ENCODE measurements at regions not wholly inside any gene's neighbourhood (a gene's known extent, or its start where the extent isn't known, plus 50 kb on each side); places are given as distances from the start of the nearest gene placed in this dataset.

- TF ChIP-seq, protein P1, sequence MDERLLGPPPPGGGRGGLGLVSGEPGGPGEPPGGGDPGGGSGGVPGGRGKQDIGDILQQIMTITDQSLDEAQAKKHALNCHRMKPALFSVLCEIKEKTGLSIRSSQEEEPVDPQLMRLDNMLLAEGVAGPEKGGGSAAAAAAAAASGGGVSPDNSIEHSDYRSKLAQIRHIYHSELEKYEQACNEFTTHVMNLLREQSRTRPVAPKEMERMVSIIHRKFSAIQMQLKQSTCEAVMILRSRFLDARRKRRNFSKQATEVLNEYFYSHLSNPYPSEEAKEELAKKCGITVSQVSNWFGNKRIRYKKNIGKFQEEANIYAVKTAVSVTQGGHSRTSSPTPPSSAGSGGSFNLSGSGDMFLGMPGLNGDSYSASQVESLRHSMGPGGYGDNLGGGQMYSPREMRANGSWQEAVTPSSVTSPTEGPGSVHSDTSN (CRISPR knock-in tag; IDR thresholded peaks at IDR 0.05), result no peak
- TF ChIP-seq YY1 (IDR thresholded peaks at IDR 0.05; ENCODE audit: insufficient read depth, insufficient replicate concordance, low read depth, low read length), result no peak
- TF ChIP-seq ZNF83 (CRISPR knock-in tag; IDR thresholded peaks at IDR 0.05; ENCODE audit: borderline replicate concordance), result no peak
- TF ChIP-seq TCF7L2 (IDR thresholded peaks at IDR 0.05; ENCODE audit: low read depth, low read length), result no peak
- no peak for TF ChIP-seq ZFX (CRISPR knock-in tag; IDR thresholded peaks at IDR 0.05; ENCODE audit: low read depth)
- no peak for TF ChIP-seq CREM (IDR thresholded peaks at IDR 0.05)
- TF ChIP-seq CREM (CRISPR knock-in tag; IDR thresholded peaks at IDR 0.05), result no peak
- TF ChIP-seq, protein P2, sequence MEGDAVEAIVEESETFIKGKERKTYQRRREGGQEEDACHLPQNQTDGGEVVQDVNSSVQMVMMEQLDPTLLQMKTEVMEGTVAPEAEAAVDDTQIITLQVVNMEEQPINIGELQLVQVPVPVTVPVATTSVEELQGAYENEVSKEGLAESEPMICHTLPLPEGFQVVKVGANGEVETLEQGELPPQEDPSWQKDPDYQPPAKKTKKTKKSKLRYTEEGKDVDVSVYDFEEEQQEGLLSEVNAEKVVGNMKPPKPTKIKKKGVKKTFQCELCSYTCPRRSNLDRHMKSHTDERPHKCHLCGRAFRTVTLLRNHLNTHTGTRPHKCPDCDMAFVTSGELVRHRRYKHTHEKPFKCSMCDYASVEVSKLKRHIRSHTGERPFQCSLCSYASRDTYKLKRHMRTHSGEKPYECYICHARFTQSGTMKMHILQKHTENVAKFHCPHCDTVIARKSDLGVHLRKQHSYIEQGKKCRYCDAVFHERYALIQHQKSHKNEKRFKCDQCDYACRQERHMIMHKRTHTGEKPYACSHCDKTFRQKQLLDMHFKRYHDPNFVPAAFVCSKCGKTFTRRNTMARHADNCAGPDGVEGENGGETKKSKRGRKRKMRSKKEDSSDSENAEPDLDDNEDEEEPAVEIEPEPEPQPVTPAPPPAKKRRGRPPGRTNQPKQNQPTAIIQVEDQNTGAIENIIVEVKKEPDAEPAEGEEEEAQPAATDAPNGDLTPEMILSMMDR (CRISPR knock-in tag; IDR thresholded peaks at IDR 0.05), result no peak
- no peak for TF ChIP-seq FOXK2 (IDR thresholded peaks at IDR 0.05)
- TF ChIP-seq NFE2L2 (IDR thresholded peaks at IDR 0.05; ENCODE audit: low read length), result no peak
- no peak for TF ChIP-seq BRF2 (CRISPR knock-in tag; IDR thresholded peaks at IDR 0.05)
- no peak for TF ChIP-seq IKZF1 (IDR thresholded peaks at IDR 0.05)
- TF ChIP-seq MEIS1 (CRISPR knock-in tag; IDR thresholded peaks at IDR 0.05; ENCODE audit: borderline replicate concordance), result no peak
- no peak for TF ChIP-seq ZNF652 (CRISPR knock-in tag; IDR thresholded peaks at IDR 0.05; ENCODE audit: borderline replicate concordance, low read depth)
- no peak for TF ChIP-seq SMARCE1 (IDR thresholded peaks at IDR 0.05; ENCODE audit: borderline replicate concordance)
These were observed 269.9 kb downstream of the HLX start for GRCh38 chr1:221149111-221149510.

Data from HepG2 (cell line).